Heart left ventricle (tissue), 13 donors: ENCODE measurements at regions not wholly inside any gene's neighbourhood (a gene's known extent, or its start where the extent isn't known, plus 50 kb on each side); places are given as distances from the start of the nearest gene placed in this dataset.

ENCODE experiments used
- CTCF ChIP-seq, 12 donors: fragments of 200-600 bp; sonication (generic) in 4 of 12; IDR thresholded peaks; one replicate each; pipeline versions ENCODE4 v1.5.0 to v1.8.0; 2018 to 2022; ENCODE audit warnings: antibody characterized with exemption in 12 of 12, mild to moderate bottlenecking in 5 of 12
- POLR2A ChIP-seq, 2 donors: fragments of 450-650 bp; IDR thresholded peaks; one replicate each; pipeline ENCODE4 v1.6.1; 2017; ENCODE audit warnings: antibody characterized with exemption in 2 of 2, mild to moderate bottlenecking in 2 of 2, moderate library complexity in 2 of 2
- donor health status: ischemic (EF 13 %, LVEDD 7.1; RV severe dilation, severe dysfunction).
- donor health status: DM: no; HTN: yes; CAD: no.
- donor health status: DM: no; HTN: no; CAD: no.
- donor health status: ischemic (EF 25% LVEDD 6.9; RV normal size, moderate dysfunction).
- donor health status: ischemic (EF 25% LVEDD 5.7; RV mildly dilated, moderate dysfunction).
- donor health status: ischemic (EF 35%, LVEDD 5.7; RV mildly dilated, moderate dysfunction).
- donor health status: nonischemic (EF 11% LVEDD 7.7; RV severe dilation, severe dysfunction).
- donor health status: DM: yes; HTN: yes; CAD: no.
- donor health status: PGD.
- donor health status: ischemic (EF 29% LVEDD 5.4; RV normal size, mild dysfunction).
- donor health status: nonischemic (EF 23%, LVEDD 6.1; RV moderate dilation, normal function).

DNA sequence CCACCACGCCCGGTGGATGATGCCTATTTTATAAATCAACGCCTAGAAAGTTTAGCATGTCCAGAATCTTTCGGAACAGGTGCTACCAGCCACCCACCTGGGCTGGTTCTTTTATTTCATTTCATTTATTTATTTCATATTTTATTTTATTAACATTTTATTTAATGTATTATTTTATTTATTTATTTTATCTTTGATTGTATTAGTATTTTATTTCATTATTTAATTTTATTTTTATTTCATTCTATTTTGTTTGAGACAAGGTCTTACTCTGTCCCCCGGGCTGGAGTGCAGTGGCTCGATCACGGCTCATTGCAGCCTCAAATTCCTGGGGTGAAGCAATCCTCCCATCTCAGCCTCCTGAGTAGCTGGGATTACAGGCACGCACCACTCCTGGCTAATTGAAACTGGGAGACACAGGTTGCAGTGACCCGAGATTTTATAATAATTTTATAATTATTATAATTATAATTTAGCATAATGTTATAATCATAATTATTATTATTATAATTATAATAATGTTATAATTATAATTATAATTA lies 187.2 kb downstream of the SHOX start:
- no peak for TF ChIP-seq POLR2A (IDR thresholded peaks at IDR 0.05)
- TF ChIP-seq CTCF (IDR thresholded peaks at IDR 0.05) = no peak
